ENCODE measurements at regions not wholly inside any gene's neighbourhood (a gene's known extent, or its start where the extent isn't known, plus 50 kb on each side); places are given as distances from the start of the nearest gene placed in this dataset.

- H3K9me3 ChIP-seq (ENCODE audit: low read depth, low read length), result no peaks in the 10 kb centered on the region
- H3K4me3 ChIP-seq, result no peak overlapping the region
- H3K27ac ChIP-seq, result no peak overlapping the region
- no peak for TF ChIP-seq POLR2AphosphoS5 (IDR thresholded peaks at IDR 0.05; ENCODE audit: borderline replicate concordance, low read depth, low read length)
- TF ChIP-seq FOXP2 (optimal IDR thresholded peaks at IDR 0.05; ENCODE audit: control extremely low read depth, extremely low read length, insufficient read depth), result no peak
- TF ChIP-seq EZH2 (IDR thresholded peaks at IDR 0.05), result no peak
- no peaks in the 10 kb centered on the region for H3K36me3 ChIP-seq (ENCODE audit: insufficient read depth, low read length)
- DNase-seq (ENCODE audit: low read depth, low spot score), result no peak
- no peak overlapping the region for H3K9ac ChIP-seq (ENCODE audit: insufficient read length)
Observed at GRCh38 chr9:22740781-22741180, 294.2 kb downstream of the DMRTA1 start.

- Histone ChIP-seq H3K36me3 (ENCODE audit: insufficient read depth, low read length) (no peaks in the 10 kb centered on the region), H3K27ac (no peak overlapping the region), H3K9me3 (ENCODE audit: low read depth, low read length) (no peaks in the 10 kb centered on the region), H3K9ac (ENCODE audit: insufficient read length) (no peak overlapping the region), H3K4me3 (no peak overlapping the region)
- DNase-seq (ENCODE audit: low read depth, low spot score), result no peak
- no peak for TF ChIP-seq POLR2AphosphoS5 (IDR thresholded peaks at IDR 0.05; ENCODE audit: borderline replicate concordance, low read depth, low read length)
- no peak for TF ChIP-seq EZH2 (IDR thresholded peaks at IDR 0.05)
- TF ChIP-seq FOXP2 (optimal IDR thresholded peaks at IDR 0.05; ENCODE audit: control extremely low read depth, extremely low read length, insufficient read depth), result no peak
Observed at GRCh38 chr9:22742401-22742800, 295.8 kb downstream of the DMRTA1 start.

- no peak overlapping the region for H3K9ac ChIP-seq (ENCODE audit: insufficient read length)
- DNase-seq (ENCODE audit: low read depth, low spot score), result no peak
- no peak for TF ChIP-seq EZH2 (IDR thresholded peaks at IDR 0.05)
- TF ChIP-seq POLR2AphosphoS5 (IDR thresholded peaks at IDR 0.05; ENCODE audit: borderline replicate concordance, low read depth, low read length), result no peak
- TF ChIP-seq FOXP2 (optimal IDR thresholded peaks at IDR 0.05; ENCODE audit: control extremely low read depth, extremely low read length, insufficient read depth), result no peak
- H3K9me3 ChIP-seq (ENCODE audit: low read depth, low read length), result no peaks in the 10 kb centered on the region
- no peak overlapping the region for H3K27ac ChIP-seq
- H3K4me3 ChIP-seq, result no peak overlapping the region
- H3K36me3 ChIP-seq (ENCODE audit: insufficient read depth, low read length), result no peaks in the 10 kb centered on the region
Observed at GRCh38 chr9:22773501-22774220, 327.0 kb downstream of the DMRTA1 start.

GRCh38 chr9:22790329-22790728 is 343.7 kb downstream of the DMRTA1 start:
- DNase-seq (ENCODE audit: low read depth, low spot score), result no peak
- Histone ChIP-seq H3K4me3 (no peak overlapping the region), H3K9me3 (ENCODE audit: low read depth, low read length) (no peaks in the 10 kb centered on the region), H3K36me3 (ENCODE audit: insufficient read depth, low read length) (no peaks in the 10 kb centered on the region), H3K9ac (ENCODE audit: insufficient read length) (no peak overlapping the region), H3K27ac (no peak overlapping the region)
- TF ChIP-seq FOXP2 (optimal IDR thresholded peaks at IDR 0.05; ENCODE audit: control extremely low read depth, extremely low read length, insufficient read depth), result no peak

- no peaks in the 10 kb centered on the region for H3K36me3 ChIP-seq (ENCODE audit: insufficient read depth, low read length)
- TF ChIP-seq EZH2 (IDR thresholded peaks at IDR 0.05) (no peak), FOXP2 (optimal IDR thresholded peaks at IDR 0.05; ENCODE audit: control extremely low read depth, extremely low read length, insufficient read depth) (no peak), POLR2AphosphoS5 (IDR thresholded peaks at IDR 0.05; ENCODE audit: borderline replicate concordance, low read depth, low read length) (no peak)
- DNase-seq (ENCODE audit: low read depth, low spot score), result no peak
Observed at GRCh38 chr9:22808876-22809275, 362.3 kb downstream of the DMRTA1 start.

GRCh38 chr9:22809371-22809770 is 362.7 kb downstream of the DMRTA1 start:
- DNase-seq (ENCODE audit: low read depth, low spot score), result no peak
- TF ChIP-seq POLR2AphosphoS5 (IDR thresholded peaks at IDR 0.05; ENCODE audit: borderline replicate concordance, low read depth, low read length) (no peak), EZH2 (IDR thresholded peaks at IDR 0.05) (no peak), FOXP2 (optimal IDR thresholded peaks at IDR 0.05; ENCODE audit: control extremely low read depth, extremely low read length, insufficient read depth) (no peak)
- no peak overlapping the region for H3K9ac ChIP-seq (ENCODE audit: insufficient read length)
- H3K27ac ChIP-seq, result no peak overlapping the region
- no peaks in the 10 kb centered on the region for H3K9me3 ChIP-seq (ENCODE audit: low read depth, low read length)
- no peak overlapping the region for H3K4me3 ChIP-seq
- H3K36me3 ChIP-seq (ENCODE audit: insufficient read depth, low read length), result no peaks in the 10 kb centered on the region

More at GRCh38 chr9:22808876-22809275, 362.3 kb downstream of the DMRTA1 start:
- Histone ChIP-seq H3K4me3 (no peak overlapping the region), H3K9ac (ENCODE audit: insufficient read length) (no peak overlapping the region), H3K9me3 (ENCODE audit: low read depth, low read length) (no peaks in the 10 kb centered on the region), H3K27ac (no peak overlapping the region)

GRCh38 chr9:22813529-22813928 is 366.9 kb downstream of the DMRTA1 start:
- TF ChIP-seq POLR2AphosphoS5 (IDR thresholded peaks at IDR 0.05; ENCODE audit: borderline replicate concordance, low read depth, low read length) (no peak), FOXP2 (optimal IDR thresholded peaks at IDR 0.05; ENCODE audit: control extremely low read depth, extremely low read length, insufficient read depth) (no peak), EZH2 (IDR thresholded peaks at IDR 0.05) (no peak)
- no peak overlapping the region for H3K27ac ChIP-seq
- peak; percentile 6 for DNase-seq (ENCODE audit: low read depth, low spot score)

GRCh38 chr9:22815246-22815645 is 368.6 kb downstream of the DMRTA1 start:
- Histone ChIP-seq H3K9ac (ENCODE audit: insufficient read length) (no peak overlapping the region), H3K9me3 (ENCODE audit: low read depth, low read length) (no peaks in the 10 kb centered on the region), H3K4me3 (no peak overlapping the region), H3K36me3 (ENCODE audit: insufficient read depth, low read length) (no peaks in the 10 kb centered on the region), H3K27ac (no peak overlapping the region)
- TF ChIP-seq EZH2 (IDR thresholded peaks at IDR 0.05) (no peak), POLR2AphosphoS5 (IDR thresholded peaks at IDR 0.05; ENCODE audit: borderline replicate concordance, low read depth, low read length) (no peak), FOXP2 (optimal IDR thresholded peaks at IDR 0.05; ENCODE audit: control extremely low read depth, extremely low read length, insufficient read depth) (no peak)
- DNase-seq (ENCODE audit: low read depth, low spot score), result no peak

More at GRCh38 chr9:22813529-22813928, 366.9 kb downstream of the DMRTA1 start:
- Histone ChIP-seq H3K9ac (ENCODE audit: insufficient read length) (no peak overlapping the region), H3K9me3 (ENCODE audit: low read depth, low read length) (no peaks in the 10 kb centered on the region), H3K36me3 (ENCODE audit: insufficient read depth, low read length) (no peaks in the 10 kb centered on the region), H3K4me3 (no peak overlapping the region)

- no peak for DNase-seq (ENCODE audit: low read depth, low spot score)
- Histone ChIP-seq H3K27ac (no peak overlapping the region), H3K9me3 (ENCODE audit: low read depth, low read length) (no peaks in the 10 kb centered on the region), H3K4me3 (no peak overlapping the region), H3K9ac (ENCODE audit: insufficient read length) (no peak overlapping the region), H3K36me3 (ENCODE audit: insufficient read depth, low read length) (no peaks in the 10 kb centered on the region)
- TF ChIP-seq FOXP2 (optimal IDR thresholded peaks at IDR 0.05; ENCODE audit: control extremely low read depth, extremely low read length, insufficient read depth) (no peak), POLR2AphosphoS5 (IDR thresholded peaks at IDR 0.05; ENCODE audit: borderline replicate concordance, low read depth, low read length) (no peak), EZH2 (IDR thresholded peaks at IDR 0.05) (no peak)
Observed at GRCh38 chr9:22817181-22817580, 370.6 kb downstream of the DMRTA1 start.
